Transverse colon (tissue), 3 donors: ENCODE measurements at regions not wholly inside any gene's neighbourhood (a gene's known extent, or its start where the extent isn't known, plus 50 kb on each side); places are given as distances from the start of the nearest gene placed in this dataset.

ENCODE experiments used
- EP300 ChIP-seq: sonication (generic); formaldehyde crosslinking; IDR thresholded peaks from one replicate; pipeline ENCODE4 v1.6.1; 2017; ENCODE audit warnings: antibody characterized with exemption, low read depth
- TF ChIP-seq, protein P1 (sequence below), 5 experiments: fragments of 200-600 bp in 3 of 5; fragments of 450-650 bp in 2 of 5; sonication (generic) in 3 of 5; IDR thresholded peaks; 1 replicate in 2 of 5; 2 replicates in 3 of 5; pipeline ENCODE4 v1.5.1; 2016 to 2017; ENCODE audit warnings: antibody characterized with exemption in 5 of 5, inconsistent platforms in 3 of 5, mild to moderate bottlenecking in 2 of 5, moderate library complexity in 1 of 5

- TF ChIP-seq, protein P1, sequence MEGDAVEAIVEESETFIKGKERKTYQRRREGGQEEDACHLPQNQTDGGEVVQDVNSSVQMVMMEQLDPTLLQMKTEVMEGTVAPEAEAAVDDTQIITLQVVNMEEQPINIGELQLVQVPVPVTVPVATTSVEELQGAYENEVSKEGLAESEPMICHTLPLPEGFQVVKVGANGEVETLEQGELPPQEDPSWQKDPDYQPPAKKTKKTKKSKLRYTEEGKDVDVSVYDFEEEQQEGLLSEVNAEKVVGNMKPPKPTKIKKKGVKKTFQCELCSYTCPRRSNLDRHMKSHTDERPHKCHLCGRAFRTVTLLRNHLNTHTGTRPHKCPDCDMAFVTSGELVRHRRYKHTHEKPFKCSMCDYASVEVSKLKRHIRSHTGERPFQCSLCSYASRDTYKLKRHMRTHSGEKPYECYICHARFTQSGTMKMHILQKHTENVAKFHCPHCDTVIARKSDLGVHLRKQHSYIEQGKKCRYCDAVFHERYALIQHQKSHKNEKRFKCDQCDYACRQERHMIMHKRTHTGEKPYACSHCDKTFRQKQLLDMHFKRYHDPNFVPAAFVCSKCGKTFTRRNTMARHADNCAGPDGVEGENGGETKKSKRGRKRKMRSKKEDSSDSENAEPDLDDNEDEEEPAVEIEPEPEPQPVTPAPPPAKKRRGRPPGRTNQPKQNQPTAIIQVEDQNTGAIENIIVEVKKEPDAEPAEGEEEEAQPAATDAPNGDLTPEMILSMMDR (IDR thresholded peaks at IDR 0.05): no peak
- TF ChIP-seq EP300: no peak
These were observed 1173.7 kb upstream of the PRR20A start for GRCh38 chr13:55967055-55967454.
